DMS153 treated with DMSO at 0.1 percent for 48 hours (cell line): ENCODE measurements at regions not wholly inside any gene's neighbourhood (a gene's known extent, or its start where the extent isn't known, plus 50 kb on each side); places are given as distances from the start of the nearest gene placed in this dataset.

ENCODE experiments used
- DNase-seq: peaks from one replicate; lab custom pipeline; 2025; ENCODE audit not compliant: unreplicated experiment; lab: John Stamatoyannopoulos, UW

- no peak for DNase-seq
These were observed 125.3 kb upstream of the STMND1 start for GRCh38 chr6:16976385-16977183.

GRCh38 chr6:16974704-16975359 lies 127.0 kb upstream of the STMND1 start:
- no peak for DNase-seq

GRCh38 chr6:16974387-16974673 lies 127.5 kb upstream of the STMND1 start:
- DNase-seq = no peak

- no peak for DNase-seq
These were observed 128.1 kb upstream of the STMND1 start for GRCh38 chr6:16973545-16974386.

- DNase-seq = no peak
These were observed 128.8 kb upstream of the STMND1 start for GRCh38 chr6:16973051-16973450.

GRCh38 chr6:16972535-16972934 lies 129.3 kb upstream of the STMND1 start:
- DNase-seq = no peak

- no peak for DNase-seq
These were observed 131.9 kb upstream of the STMND1 start for GRCh38 chr6:16969699-16970655.

- no peak for DNase-seq
These were observed 133.7 kb upstream of the STMND1 start for GRCh38 chr6:16968101-16968500.

- no peak for DNase-seq
These were observed 134.4 kb upstream of the STMND1 start for GRCh38 chr6:16967470-16967817.

GRCh38 chr6:16966791-16967469 lies 134.9 kb upstream of the STMND1 start:
- DNase-seq = no peak

GRCh38 chr6:16965689-16966088 lies 136.2 kb upstream of the STMND1 start:
- DNase-seq = no peak

GRCh38 chr6:16964553-16965499 lies 137.0 kb upstream of the STMND1 start:
- DNase-seq = peak; percentile 32

GRCh38 chr6:16961577-16961976 lies 140.3 kb upstream of the STMND1 start:
- DNase-seq = no peak

GRCh38 chr6:16959789-16960188 lies 142.1 kb upstream of the STMND1 start:
- DNase-seq = no peak

- no peak for DNase-seq
These were observed 145.5 kb upstream of the STMND1 start for GRCh38 chr6:16956361-16956760.

- no peak for DNase-seq
These were observed 146.0 kb upstream of the STMND1 start for GRCh38 chr6:16955899-16956298.

GRCh38 chr6:16953905-16954304 lies 147.9 kb upstream of the STMND1 start:
- no peak for DNase-seq

GRCh38 chr6:16953446-16953845 lies 148.4 kb upstream of the STMND1 start:
- DNase-seq = no peak

GRCh38 chr6:16950825-16951495 lies 150.9 kb upstream of the STMND1 start:
- no peak for DNase-seq
